Germinal center (tissue), 1 donor: ENCODE measurements at regions not wholly inside any gene's neighbourhood (a gene's known extent, or its start where the extent isn't known, plus 50 kb on each side); places are given as distances from the start of the nearest gene placed in this dataset.
"Not testable (repeated sequence)": the region's sequence is repeated elsewhere in the genome, so short reads cannot be mapped to it uniquely, and the experiment has no call there.

ENCODE experiments used
- DNase-seq: peaks from one replicate; pipeline ENCODE4 v3.0.0; 2012; ENCODE audit warnings: mixed read lengths, low spot score

DNA sequence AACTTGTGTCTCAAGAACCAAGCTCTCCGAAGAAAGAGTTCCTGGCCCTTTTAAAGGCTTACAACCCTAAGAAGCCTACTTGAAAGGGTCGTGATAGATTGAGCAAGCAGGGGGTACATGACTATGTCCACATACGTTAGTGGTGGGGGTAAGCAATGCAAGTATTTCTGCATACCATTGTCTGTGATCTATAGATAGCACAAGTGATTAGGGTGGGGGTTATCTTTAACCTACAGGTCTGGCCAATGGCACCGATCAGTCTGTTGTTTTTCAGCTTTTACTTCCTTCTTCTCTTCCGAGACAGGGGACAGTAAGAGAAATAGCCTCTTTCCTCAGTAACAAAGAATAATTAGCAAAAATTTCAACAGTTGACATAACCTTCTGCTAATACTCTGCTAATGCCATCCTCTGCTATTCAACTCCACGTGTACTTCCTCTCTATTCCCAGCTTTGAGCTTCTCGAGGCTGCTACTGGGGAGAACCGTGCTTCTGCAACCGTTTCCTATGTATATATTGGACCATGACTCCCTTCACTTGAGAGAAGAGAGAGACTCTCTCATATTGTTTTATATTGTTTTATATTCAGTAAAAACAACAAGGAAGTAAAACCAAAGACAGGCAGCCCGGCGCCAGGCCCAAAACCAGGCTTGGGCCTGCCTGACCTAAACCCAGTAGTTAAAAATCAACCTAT, 727.7 kb upstream of the NCAM2 start:
- DNase-seq = no peak

GRCh38 chr21:20272791-20273362, 725.3 kb upstream of the NCAM2 start:
- DNase-seq = no peak

- DNase-seq = no peak
These were observed 721.8 kb upstream of the NCAM2 start for GRCh38 chr21:20276377-20276776.

GRCh38 chr21:20276954-20277353, 721.3 kb upstream of the NCAM2 start:
- no peak for DNase-seq

- DNase-seq = no peak
These were observed 714.4 kb upstream of the NCAM2 start for GRCh38 chr21:20283836-20284235.

GRCh38 chr21:20292280-20292679, 705.9 kb upstream of the NCAM2 start:
- DNase-seq = no peak

DNA sequence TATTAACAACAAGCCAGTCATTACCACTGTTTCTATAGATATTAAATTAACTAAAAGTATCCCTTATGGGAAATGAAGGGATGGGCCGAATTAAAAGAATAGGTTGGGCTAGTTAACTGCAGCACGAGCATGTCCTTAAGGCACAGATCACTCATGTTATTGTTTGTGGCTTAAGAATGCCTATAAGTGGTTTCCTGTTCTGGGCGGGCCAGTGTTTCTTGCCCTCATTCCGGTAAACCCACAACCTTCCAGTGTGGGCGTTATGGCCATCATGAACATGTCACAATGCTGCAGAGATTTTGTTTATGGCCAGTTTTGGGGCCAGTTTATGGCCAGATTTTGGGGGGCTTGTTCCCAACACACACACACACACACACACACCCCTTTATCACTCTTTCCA, 705.4 kb upstream of the NCAM2 start:
- not testable (repeated sequence) for DNase-seq

DNA sequence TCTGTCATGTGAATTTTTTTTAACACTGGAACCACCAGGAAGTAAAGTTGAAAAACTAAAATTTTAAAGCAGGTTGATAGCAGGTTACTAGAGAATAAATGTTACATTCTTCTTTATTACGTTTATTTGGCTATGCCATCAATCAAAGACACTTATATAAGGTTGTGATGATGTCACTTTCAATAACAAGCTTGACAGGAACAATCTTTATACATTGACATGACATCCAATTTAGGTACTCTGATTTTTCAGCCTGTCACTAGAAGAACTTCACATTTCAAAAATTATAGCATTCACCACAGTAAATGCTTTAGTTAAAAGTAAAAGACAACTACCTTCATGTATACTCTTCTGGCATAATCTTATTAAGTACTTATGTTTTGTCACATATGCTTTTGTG, 696.8 kb upstream of the NCAM2 start:
- no peak for DNase-seq

- no peak for DNase-seq
These were observed 696.1 kb upstream of the NCAM2 start for GRCh38 chr21:20302084-20302483.

DNA sequence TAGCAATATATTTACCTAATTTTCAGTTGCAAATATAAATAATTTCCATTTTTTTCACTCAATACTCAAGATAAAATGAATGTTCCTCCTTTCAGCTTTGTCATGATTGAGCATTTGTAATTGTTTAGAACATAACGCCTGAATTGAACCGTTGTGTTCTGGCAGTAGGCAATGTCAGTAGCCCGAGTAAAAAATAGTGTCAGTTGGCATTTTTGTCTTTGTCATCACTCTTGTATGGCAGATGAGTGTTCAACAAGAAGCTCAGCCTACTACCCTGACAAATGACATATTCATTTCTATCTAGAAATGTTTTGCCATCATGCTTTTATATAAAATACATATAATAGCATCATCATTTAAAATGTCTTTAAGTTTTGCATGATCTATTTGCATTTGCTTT, 691.4 kb upstream of the NCAM2 start:
- no peak for DNase-seq

- DNase-seq = no peak
These were observed 689.5 kb upstream of the NCAM2 start for GRCh38 chr21:20308586-20309315.

GRCh38 chr21:20311234-20311787, 686.9 kb upstream of the NCAM2 start:
- DNase-seq = no peak

- no peak for DNase-seq
These were observed 685.2 kb upstream of the NCAM2 start for GRCh38 chr21:20313013-20313412.

DNA sequence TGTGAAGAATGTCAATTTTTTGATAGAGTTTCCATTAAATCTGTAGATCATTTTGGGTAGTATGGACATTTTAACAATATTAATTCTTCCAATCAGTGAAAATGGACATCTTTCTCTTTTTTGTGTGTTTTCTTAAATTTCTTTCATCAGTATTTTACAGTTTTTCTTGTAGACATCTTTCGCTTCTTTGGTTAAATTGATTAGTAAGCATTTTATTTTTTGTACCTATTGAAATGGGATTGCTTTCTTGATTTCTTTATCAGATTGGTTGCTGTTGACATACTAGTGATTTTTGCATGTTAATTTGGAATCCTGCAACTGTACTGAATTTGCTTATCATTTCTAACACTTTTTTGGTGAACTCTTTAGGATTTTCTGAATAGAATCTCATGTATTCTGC, 683.2 kb upstream of the NCAM2 start:
- DNase-seq = no peak

DNA sequence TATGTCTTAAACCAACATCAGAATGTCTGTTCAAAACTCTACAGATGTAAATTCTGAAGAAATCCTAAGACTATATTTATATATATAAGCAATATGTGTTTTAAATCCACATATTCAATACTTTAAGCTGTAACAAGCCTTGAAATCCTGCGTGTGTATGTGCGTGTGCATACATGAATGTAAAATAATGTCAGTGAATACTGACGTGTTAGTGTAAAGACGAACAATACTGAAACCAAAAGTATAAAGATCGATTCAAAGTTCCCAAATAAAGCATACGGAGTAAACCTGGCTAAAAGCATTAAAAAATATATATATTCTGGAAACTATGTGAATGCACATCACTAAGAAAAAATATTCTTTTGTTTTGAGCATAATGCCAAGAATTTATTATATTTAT, 668.6 kb upstream of the NCAM2 start:
- no peak for DNase-seq

DNA sequence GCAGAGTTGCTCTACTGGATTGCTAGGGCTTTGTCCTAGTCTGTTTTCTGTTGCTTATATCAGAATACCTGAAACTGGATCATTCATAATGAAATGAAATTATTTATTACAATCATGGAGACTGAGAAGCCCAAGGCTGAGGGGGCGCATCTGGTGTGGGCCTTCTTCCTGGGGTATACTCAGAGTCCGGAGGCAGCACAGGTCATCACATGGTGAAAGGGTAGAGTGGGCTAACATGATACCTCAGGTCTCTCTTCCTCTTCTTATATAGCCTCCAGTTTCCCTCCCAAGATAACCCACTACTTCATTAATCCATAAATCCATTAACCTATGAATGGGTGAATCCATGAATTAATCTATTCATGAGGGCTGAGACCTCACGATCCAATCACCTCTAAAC, 667.6 kb upstream of the NCAM2 start:
- DNase-seq = no peak

- DNase-seq = no peak
These were observed 663.6 kb upstream of the NCAM2 start for GRCh38 chr21:20334585-20334984.

- DNase-seq = no peak
These were observed 656.8 kb upstream of the NCAM2 start for GRCh38 chr21:20341431-20341830.

DNA sequence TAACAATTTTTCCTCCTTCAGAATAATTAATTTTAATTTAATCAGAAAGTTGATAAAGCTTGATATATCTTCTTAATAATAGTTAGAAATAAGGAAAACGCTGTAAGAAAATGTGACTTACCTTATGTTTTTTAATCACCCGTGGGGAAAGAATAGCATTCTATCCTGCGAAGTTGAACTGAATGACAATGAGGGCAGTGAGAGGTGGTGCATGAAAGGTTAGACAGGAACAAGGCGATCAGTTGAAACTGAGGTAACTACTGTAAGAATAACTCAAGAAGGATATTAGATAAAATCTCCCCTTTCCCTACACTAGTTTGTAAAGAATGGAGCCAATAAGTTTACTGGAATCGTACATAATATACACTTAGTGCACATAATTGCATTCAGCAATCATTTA, 655.0 kb upstream of the NCAM2 start:
- DNase-seq = no peak

- no peak for DNase-seq
These were observed 647.1 kb upstream of the NCAM2 start for GRCh38 chr21:20351138-20351537.

DNA sequence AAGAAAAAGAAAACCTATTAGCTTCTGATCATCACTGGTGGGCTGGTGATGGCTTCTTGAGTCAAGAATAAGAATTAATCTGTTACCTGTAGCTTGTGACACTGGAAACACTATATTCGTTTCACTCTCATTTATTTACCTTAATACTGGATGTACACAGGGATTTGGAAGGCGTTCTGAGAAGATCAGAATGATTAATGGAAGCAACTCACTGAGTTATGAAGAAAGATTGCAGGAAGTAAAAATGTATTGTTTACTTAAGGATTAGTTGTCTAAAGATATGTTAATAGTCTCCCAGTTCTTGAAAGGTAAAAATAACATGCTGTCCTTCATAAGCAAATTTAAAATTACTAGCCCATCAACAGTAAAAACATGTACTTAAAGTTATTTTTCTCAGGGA, 644.9 kb upstream of the NCAM2 start:
- no peak for DNase-seq

DNA sequence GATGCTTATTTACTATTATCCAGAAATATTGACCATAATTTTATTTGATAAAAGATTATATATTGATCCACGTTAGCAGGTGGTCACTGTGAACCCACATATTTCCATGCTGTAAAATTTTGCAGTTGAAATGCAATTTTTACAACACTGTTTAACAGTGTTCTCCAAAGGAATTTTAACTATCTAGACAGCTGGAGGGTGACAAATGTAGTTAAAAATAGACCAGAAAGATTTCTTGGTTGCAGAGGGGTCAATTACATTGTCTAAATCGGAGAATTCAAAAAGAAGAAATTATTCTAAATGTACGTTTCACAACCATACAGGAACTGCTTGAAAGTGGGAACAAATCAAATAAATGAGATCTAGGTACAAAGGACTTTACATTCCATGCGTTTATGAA, 625.2 kb upstream of the NCAM2 start:
- no peak for DNase-seq

DNA sequence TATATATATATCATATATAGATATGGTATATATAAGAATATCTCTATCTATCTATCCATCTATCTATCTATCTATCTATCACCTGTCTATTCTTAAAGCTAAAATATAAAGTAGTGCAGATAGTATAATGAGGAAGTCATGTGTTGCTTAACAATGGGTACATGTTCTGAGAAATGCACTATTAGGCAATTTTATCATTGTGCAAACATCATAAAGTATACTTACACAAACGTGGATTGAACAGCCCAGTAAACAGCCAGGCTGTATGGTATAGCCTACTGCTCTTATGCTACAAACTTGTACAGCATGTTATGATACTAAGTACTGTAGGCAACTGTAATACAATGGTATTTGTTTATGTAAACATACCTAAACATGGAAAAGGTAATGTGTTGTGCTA, 621.0 kb upstream of the NCAM2 start:
- no peak for DNase-seq
